DOHH2 (cell line): ENCODE measurements at regions not wholly inside any gene's neighbourhood (a gene's known extent, or its start where the extent isn't known, plus 50 kb on each side); places are given as distances from the start of the nearest gene placed in this dataset.

ENCODE experiments used
- H3F3A ChIP-seq: fragments of 200-600 bp; sonication (generic), shearing (Covaris generic); 2 replicates; pipeline ENCODE4 v1.6.0; 2016; ENCODE audit warnings: antibody characterized with exemption, mild to moderate bottlenecking; ENCODE audit not compliant: control insufficient read depth, insufficient read depth
- H3K27ac ChIP-seq: fragments of 200-600 bp; sonication (generic); 2 replicates; pipeline ENCODE4 v1.5.1; 2014; ENCODE audit warnings: low read depth, mild to moderate bottlenecking, low read length, moderate library complexity
- H3K27me3 ChIP-seq: fragments of 200-600 bp; sonication (generic); 2 replicates; pipeline ENCODE4 v1.6.1; 2014; ENCODE audit warnings: mild to moderate bottlenecking, low read length, mixed read lengths; ENCODE audit not compliant: control insufficient read depth
- H3K36me3 ChIP-seq: fragments of 200-600 bp; sonication (generic); 2 replicates; pipeline ENCODE4 v1.6.1; 2014; ENCODE audit warnings: mild to moderate bottlenecking, low read length, moderate library complexity, mixed read lengths; ENCODE audit not compliant: control insufficient read depth
- H3K4me1 ChIP-seq: fragments of 200-600 bp; sonication (generic); 2 replicates; pipeline ENCODE4 v1.6.1; 2014; ENCODE audit warnings: mild to moderate bottlenecking, low read length, mixed read lengths; ENCODE audit not compliant: control insufficient read depth
- H3K4me2 ChIP-seq: fragments of 200-600 bp; sonication (generic); 2 replicates; pipeline ENCODE4 v1.6.0; 2014; ENCODE audit warnings: mild to moderate bottlenecking, low read length, moderate library complexity
- H3K4me3 ChIP-seq: fragments of 200-600 bp; sonication (generic); 2 replicates; pipeline ENCODE4 v1.5.1; 2014; ENCODE audit warnings: mild to moderate bottlenecking, low read length, mixed read lengths
- H3K79me2 ChIP-seq: fragments of 200-600 bp; sonication (generic); 2 replicates; pipeline ENCODE4 v1.6.1; 2014; ENCODE audit warnings: mild to moderate bottlenecking, low read length, mixed read lengths; ENCODE audit not compliant: control insufficient read depth
- H3K9me2 ChIP-seq: fragments of 200-600 bp; sonication (generic); replicated peaks from 2 replicates; pipeline ENCODE4 v1.6.1; 2014; ENCODE audit warnings: mild to moderate bottlenecking, low read length, mixed read lengths; ENCODE audit not compliant: control insufficient read depth
- H3K9me3 ChIP-seq: fragments of 200-600 bp; sonication (generic); 2 replicates; pipeline ENCODE4 v1.6.1; 2014; ENCODE audit warnings: antibody characterized with exemption, low read length, mixed read lengths; ENCODE audit not compliant: control insufficient read depth, insufficient read depth
- H4K20me1 ChIP-seq: fragments of 200-600 bp; sonication (generic); 2 replicates; pipeline ENCODE4 v1.6.0; 2014; ENCODE audit warnings: low read depth, mild to moderate bottlenecking, antibody characterized with exemption, low read length, moderate library complexity; ENCODE audit not compliant: control insufficient read depth, insufficient read depth
- CTCF ChIP-seq: fragments of 200-600 bp; sonication (generic); IDR thresholded peaks from one replicate; pipeline ENCODE4 v1.5.1; 2014; ENCODE audit warnings: antibody characterized with exemption, mild to moderate bottlenecking, low read depth, low read length; ENCODE audit not compliant: poor library complexity, severe bottlenecking
- EZH2phosphoT487 ChIP-seq: fragments of 200-600 bp; sonication (generic); IDR thresholded peaks from 2 replicates; pipeline ENCODE4 v1.6.1; 2017; ENCODE audit warnings: borderline replicate concordance, mild to moderate bottlenecking, antibody characterized with exemption, low read length, moderate library complexity, mixed read lengths

GRCh38 chr7:53252539-53252938 is 217.1 kb downstream of the POM121L12 start:
- Histone ChIP-seq H3K79me2 (no peaks in the 10 kb centered on the region), H3K9me3 (peaks cover 3% of the 10 kb centered on the region; the same call in 1 of the 2 replicates), H3K27me3 (no peaks in the 10 kb centered on the region), H4K20me1 (no peaks in the 10 kb centered on the region), H3K4me3 (no peak overlapping the region), H3K9me2 (no peaks in the 10 kb centered on the region), H3K36me3 (no peaks in the 10 kb centered on the region), H3K4me2 (no peak overlapping the region), H3F3A (no peaks in the 10 kb centered on the region), H3K4me1 (no peaks in the 10 kb centered on the region), H3K27ac (no peak overlapping the region)
- TF ChIP-seq CTCF = no peak
- TF ChIP-seq EZH2phosphoT487 = no peak

- H3K9me2 ChIP-seq = no peaks in the 10 kb centered on the region
- H3F3A ChIP-seq = no peaks in the 10 kb centered on the region
- no peak overlapping the region for H3K4me2 ChIP-seq
- no peaks in the 10 kb centered on the region for H3K79me2 ChIP-seq
- no peaks in the 10 kb centered on the region for H3K9me3 ChIP-seq
- H3K4me3 ChIP-seq = no peak overlapping the region
- no peaks in the 10 kb centered on the region for H3K4me1 ChIP-seq
- H3K27me3 ChIP-seq = no peaks in the 10 kb centered on the region
- H4K20me1 ChIP-seq = no peaks in the 10 kb centered on the region
- H3K27ac ChIP-seq = no peak overlapping the region
- H3K36me3 ChIP-seq = no peaks in the 10 kb centered on the region
- TF ChIP-seq CTCF (no peak), EZH2phosphoT487 (no peak)
Observed at GRCh38 chr7:53272081-53272480, 236.6 kb downstream of the POM121L12 start.

- no peaks in the 10 kb centered on the region for H3K4me1 ChIP-seq
- no peaks in the 10 kb centered on the region for H3F3A ChIP-seq
- H3K9me3 ChIP-seq = no peaks in the 10 kb centered on the region
- H3K4me2 ChIP-seq = no peak overlapping the region
- no peaks in the 10 kb centered on the region for H3K9me2 ChIP-seq
- H3K79me2 ChIP-seq = no peaks in the 10 kb centered on the region
- H3K27ac ChIP-seq = no peak overlapping the region
- H3K36me3 ChIP-seq = no peaks in the 10 kb centered on the region
- no peak overlapping the region for H3K4me3 ChIP-seq
- TF ChIP-seq EZH2phosphoT487 = no peak
- no peak for TF ChIP-seq CTCF
- H3K27me3 ChIP-seq = no peaks in the 10 kb centered on the region
- no peaks in the 10 kb centered on the region for H4K20me1 ChIP-seq
Observed at GRCh38 chr7:53281312-53281711, 245.9 kb downstream of the POM121L12 start.

GRCh38 chr7:53292341-53292740 is 256.9 kb downstream of the POM121L12 start:
- H3K79me2 ChIP-seq = no peaks in the 10 kb centered on the region
- no peaks in the 10 kb centered on the region for H3K9me2 ChIP-seq
- no peaks in the 10 kb centered on the region for H3K4me1 ChIP-seq
- TF ChIP-seq CTCF (no peak), EZH2phosphoT487 (no peak)
- peaks cover 4% of the 10 kb centered on the region; the same call in 1 of the 2 replicates for H3K9me3 ChIP-seq
- H3K4me2 ChIP-seq = no peak overlapping the region
- H3K27ac ChIP-seq = no peak overlapping the region
- H3K4me3 ChIP-seq = no peak overlapping the region
- H3F3A ChIP-seq = no peaks in the 10 kb centered on the region
- no peaks in the 10 kb centered on the region for H3K27me3 ChIP-seq
- no peaks in the 10 kb centered on the region for H3K36me3 ChIP-seq
- no peaks in the 10 kb centered on the region for H4K20me1 ChIP-seq
